ENCODE measurements at regions not wholly inside any gene's neighbourhood (a gene's known extent, or its start where the extent isn't known, plus 50 kb on each side); places are given as distances from the start of the nearest gene placed in this dataset.

DNA sequence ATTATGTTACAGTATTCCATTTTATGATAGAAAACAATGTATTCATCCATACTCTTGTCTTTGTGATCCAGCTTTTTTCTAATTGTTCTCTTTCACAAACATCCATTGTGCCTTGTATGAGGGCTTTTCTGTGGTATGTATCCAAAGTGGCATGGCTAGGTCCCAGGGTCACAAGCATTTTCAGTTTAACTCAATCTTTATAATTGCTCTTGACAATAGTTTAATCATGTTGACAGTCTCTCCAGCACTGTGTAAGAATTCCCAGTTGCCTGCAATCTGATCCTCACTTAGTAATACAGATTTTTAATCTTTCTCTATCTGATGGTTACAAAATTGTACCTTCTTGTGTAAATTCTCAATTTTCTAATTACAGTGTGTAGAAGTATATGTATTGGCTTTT lies 533.4 kb downstream of the NEBL start:
- Histone ChIP-seq H3K36me3 (no peaks in the 10 kb centered on the region), H3K9me3 (no peaks in the 10 kb centered on the region), H3K4me1 (no peaks in the 10 kb centered on the region), H3K27ac (no peak overlapping the region), H3K4me3 (no peak overlapping the region), H3K27me3 (ENCODE audit: low read depth) (no peaks in the 10 kb centered on the region)
- no peak for ATAC-seq
- TF ChIP-seq, protein P1, sequence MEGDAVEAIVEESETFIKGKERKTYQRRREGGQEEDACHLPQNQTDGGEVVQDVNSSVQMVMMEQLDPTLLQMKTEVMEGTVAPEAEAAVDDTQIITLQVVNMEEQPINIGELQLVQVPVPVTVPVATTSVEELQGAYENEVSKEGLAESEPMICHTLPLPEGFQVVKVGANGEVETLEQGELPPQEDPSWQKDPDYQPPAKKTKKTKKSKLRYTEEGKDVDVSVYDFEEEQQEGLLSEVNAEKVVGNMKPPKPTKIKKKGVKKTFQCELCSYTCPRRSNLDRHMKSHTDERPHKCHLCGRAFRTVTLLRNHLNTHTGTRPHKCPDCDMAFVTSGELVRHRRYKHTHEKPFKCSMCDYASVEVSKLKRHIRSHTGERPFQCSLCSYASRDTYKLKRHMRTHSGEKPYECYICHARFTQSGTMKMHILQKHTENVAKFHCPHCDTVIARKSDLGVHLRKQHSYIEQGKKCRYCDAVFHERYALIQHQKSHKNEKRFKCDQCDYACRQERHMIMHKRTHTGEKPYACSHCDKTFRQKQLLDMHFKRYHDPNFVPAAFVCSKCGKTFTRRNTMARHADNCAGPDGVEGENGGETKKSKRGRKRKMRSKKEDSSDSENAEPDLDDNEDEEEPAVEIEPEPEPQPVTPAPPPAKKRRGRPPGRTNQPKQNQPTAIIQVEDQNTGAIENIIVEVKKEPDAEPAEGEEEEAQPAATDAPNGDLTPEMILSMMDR (IDR thresholded peaks at IDR 0.05) = no peak
- intact Hi-C loops (cut with DNase I) = no loop called here
- DNase-seq = no peak

DNA sequence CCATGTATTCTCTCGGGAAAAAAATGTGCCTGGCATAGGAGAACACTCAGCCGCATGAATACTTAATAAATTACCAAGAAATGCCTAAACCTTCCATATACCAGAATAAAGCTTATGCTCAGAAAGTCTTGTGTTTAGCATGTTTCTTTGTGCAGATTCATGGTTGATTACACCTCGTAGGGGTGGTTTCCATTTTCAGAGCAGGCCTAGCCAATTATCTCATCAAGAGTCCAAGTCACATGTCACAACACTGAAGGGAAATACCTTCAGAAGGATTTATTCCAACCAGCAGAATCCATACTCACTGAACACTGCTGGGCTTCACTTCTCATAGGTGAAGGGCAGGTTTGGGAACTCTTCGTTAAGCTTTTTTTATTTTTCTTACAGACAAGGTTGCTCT lies 539.7 kb downstream of the PLXDC2 start:
- H3K4me3 ChIP-seq = no peak overlapping the region
- no peaks in the 10 kb centered on the region for H3K36me3 ChIP-seq
- no peak for DNase-seq
- intact Hi-C loops (cut with DNase I) = no loop called here
- no peak overlapping the region for H3K27ac ChIP-seq
- ATAC-seq = no peak
- no peaks in the 10 kb centered on the region for H3K27me3 ChIP-seq (ENCODE audit: low read depth)
- TF ChIP-seq, protein P1 (IDR thresholded peaks at IDR 0.05) = no peak
- H3K9me3 ChIP-seq = no peaks in the 10 kb centered on the region
- H3K4me1 ChIP-seq = no peaks in the 10 kb centered on the region

DNA sequence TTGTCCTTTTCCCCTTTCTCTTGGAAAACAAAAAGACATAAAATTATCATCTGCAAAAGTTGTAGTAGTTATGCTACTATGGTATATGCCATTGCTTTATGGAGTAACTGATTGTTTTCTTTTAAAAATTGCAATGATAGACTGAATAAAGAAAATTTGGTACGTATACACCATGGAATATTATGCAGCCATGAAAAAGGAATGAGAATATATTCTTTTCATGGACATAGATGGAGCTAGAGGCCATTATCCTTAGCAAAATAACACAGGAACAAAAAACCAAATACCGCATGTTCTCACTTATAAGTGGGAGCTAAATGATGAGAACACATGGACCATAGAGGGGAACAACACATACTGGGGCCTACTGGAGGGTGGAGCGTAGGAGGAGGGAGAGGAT lies 538.8 kb downstream of the PLXDC2 start:
- H3K36me3 ChIP-seq = no peaks in the 10 kb centered on the region
- H3K27me3 ChIP-seq (ENCODE audit: low read depth) = no peaks in the 10 kb centered on the region
- intact Hi-C loops (cut with DNase I) = no loop called here
- TF ChIP-seq, protein P1 (IDR thresholded peaks at IDR 0.05) = no peak
- H3K9me3 ChIP-seq = no peaks in the 10 kb centered on the region
- no peaks in the 10 kb centered on the region for H3K4me1 ChIP-seq
- DNase-seq (no peak), ATAC-seq (no peak)
- H3K4me3 ChIP-seq = no peak overlapping the region
- H3K27ac ChIP-seq = no peak overlapping the region

DNA sequence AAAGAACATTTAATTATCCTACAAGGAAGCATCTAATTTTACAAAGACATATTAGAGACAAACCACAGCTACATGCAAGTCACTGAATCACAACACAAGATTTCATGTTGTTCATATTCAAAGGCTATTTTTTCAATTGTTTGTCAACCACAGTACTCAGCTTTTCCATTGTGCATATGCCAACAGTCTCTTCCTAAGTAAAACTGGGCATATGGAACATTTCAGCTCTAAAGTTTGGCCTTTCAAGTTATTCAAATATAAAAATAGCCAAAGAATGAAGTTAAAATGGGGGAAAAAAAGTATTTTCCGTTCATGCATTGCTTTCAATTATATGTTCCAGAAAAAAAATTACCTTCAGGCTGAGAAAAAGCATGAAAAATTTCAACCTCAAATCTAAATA lies 537.9 kb downstream of the PLXDC2 start:
- TF ChIP-seq, protein P1 (IDR thresholded peaks at IDR 0.05) = no peak
- Histone ChIP-seq H3K4me1 (no peaks in the 10 kb centered on the region), H3K4me3 (no peak overlapping the region), H3K9me3 (no peaks in the 10 kb centered on the region), H3K27ac (no peak overlapping the region), H3K27me3 (ENCODE audit: low read depth) (no peaks in the 10 kb centered on the region), H3K36me3 (no peaks in the 10 kb centered on the region)
- intact Hi-C loops (cut with DNase I) = no loop called here
- no peak for DNase-seq
- ATAC-seq = no peak

DNA sequence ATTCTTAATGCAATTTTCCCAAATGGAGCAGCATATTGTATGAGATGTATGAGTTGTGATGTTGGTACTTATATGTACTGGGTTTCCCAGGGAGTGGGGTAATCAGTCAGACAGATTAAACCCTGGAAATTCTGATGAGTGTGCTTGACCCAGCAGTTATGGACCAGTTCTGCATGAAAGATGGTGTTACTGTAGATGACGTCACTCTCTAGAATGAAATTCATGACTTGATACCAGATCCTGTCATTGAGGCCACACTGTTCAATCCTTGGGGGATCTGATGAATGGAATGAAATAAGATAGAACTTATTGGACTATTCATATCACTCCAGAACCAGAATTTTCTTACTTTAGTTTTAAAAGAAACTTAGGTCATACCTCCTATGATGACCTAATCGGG lies 534.3 kb downstream of the PLXDC2 start:
- Histone ChIP-seq H3K9me3 (no peaks in the 10 kb centered on the region), H3K27ac (no peak overlapping the region), H3K4me1 (no peaks in the 10 kb centered on the region), H3K27me3 (ENCODE audit: low read depth) (no peaks in the 10 kb centered on the region), H3K4me3 (no peak overlapping the region), H3K36me3 (no peaks in the 10 kb centered on the region)
- TF ChIP-seq, protein P1 (IDR thresholded peaks at IDR 0.05) = no peak
- no peak for ATAC-seq
- intact Hi-C loops (cut with DNase I) = no loop called here
- DNase-seq = no peak

DNA sequence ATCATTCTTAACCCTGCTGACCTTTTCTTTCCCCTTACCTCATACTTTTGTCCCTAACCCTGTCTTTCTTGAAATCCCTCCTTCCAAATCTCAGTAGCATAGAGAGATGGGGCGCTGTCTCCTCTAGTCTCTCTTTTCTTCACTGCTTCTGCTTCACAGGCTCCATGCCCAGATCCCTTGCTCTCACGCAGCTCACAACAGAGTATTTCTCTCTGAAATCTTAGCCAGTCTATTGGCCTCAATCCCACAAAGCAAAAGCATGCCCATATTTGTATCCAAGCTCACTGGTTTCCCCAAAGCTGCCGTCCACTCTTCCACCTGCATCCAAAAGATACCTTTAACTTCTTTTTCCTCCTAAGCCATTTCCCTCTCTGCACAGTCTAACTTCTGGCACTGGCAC lies 526.8 kb downstream of the PLXDC2 start:
- DNase-seq = no peak
- TF ChIP-seq, protein P1 (IDR thresholded peaks at IDR 0.05) = no peak
- intact Hi-C loops (cut with DNase I) = no loop called here

More for the DNA sequence above, 526.8 kb downstream of the PLXDC2 start:
- Histone ChIP-seq H3K27me3 (ENCODE audit: low read depth) (no peaks in the 10 kb centered on the region), H3K9me3 (no peaks in the 10 kb centered on the region), H3K4me3 (no peak overlapping the region), H3K27ac (no peak overlapping the region), H3K4me1 (no peaks in the 10 kb centered on the region), H3K36me3 (no peaks in the 10 kb centered on the region)
- ATAC-seq = no peak

Data from lower lobe of right lung (tissue), 2 donors.